Endodermal cell (in vitro differentiated cells): ENCODE measurements at regions not wholly inside any gene's neighbourhood (a gene's known extent, or its start where the extent isn't known, plus 50 kb on each side); places are given as distances from the start of the nearest gene placed in this dataset.

ENCODE experiments used
- DNase-seq: peaks from one replicate; pipeline ENCODE4 v3.0.0-alpha.2; 2017
- H3K27ac ChIP-seq: 2 replicates; pipeline ENCODE4 v1.5.1; 2013; ENCODE audit warnings: mild to moderate bottlenecking, low read depth, low read length, moderate library complexity
- H3K27me3 ChIP-seq: 2 replicates; pipeline ENCODE4 v1.6.1; 2013; ENCODE audit warnings: mild to moderate bottlenecking, low read length, moderate library complexity; ENCODE audit not compliant: insufficient read depth, control insufficient read depth, poor library complexity, severe bottlenecking
- H3K36me3 ChIP-seq: 2 replicates; pipeline ENCODE4 v1.7.0; 2013; ENCODE audit warnings: mild to moderate bottlenecking, low read length, moderate library complexity; ENCODE audit not compliant: control insufficient read depth, insufficient read depth
- H3K4me1 ChIP-seq: one replicate; pipeline ENCODE4 v1.7.0; 2013; ENCODE audit warnings: low read length; ENCODE audit not compliant: control insufficient read depth, insufficient read depth
- H3K4me3 ChIP-seq: 2 replicates; pipeline ENCODE4 v1.5.1; 2013; ENCODE audit warnings: mild to moderate bottlenecking, low read length, moderate library complexity
- H3K9ac ChIP-seq: 2 replicates; pipeline ENCODE4 v1.6.1; 2013; ENCODE audit warnings: mild to moderate bottlenecking, low read length, moderate library complexity; ENCODE audit not compliant: poor library complexity, severe bottlenecking; ENCODE audit errors: extremely low read depth
- H3K9me3 ChIP-seq: 2 replicates; pipeline ENCODE4 v1.6.1; 2013; ENCODE audit warnings: mild to moderate bottlenecking, low read length, moderate library complexity; ENCODE audit not compliant: control insufficient read depth
- H3K27ac Mint-ChIP-seq: 2 replicates; pipeline ENCODE4 v1.8.0; 2020; ENCODE audit warnings: mixed read lengths
- H3K27me3 Mint-ChIP-seq: 2 replicates; pipeline ENCODE4 v1.8.0; 2021; ENCODE audit warnings: mild to moderate bottlenecking, mixed read lengths; ENCODE audit not compliant: insufficient read depth
- H3K36me3 Mint-ChIP-seq: 2 replicates; pipeline ENCODE4 v1.8.0; 2020; ENCODE audit warnings: low read depth, mixed read lengths
- H3K4me1 Mint-ChIP-seq: 2 replicates; pipeline ENCODE4 v1.8.0; 2020; ENCODE audit warnings: mixed read lengths
- H3K4me3 Mint-ChIP-seq: 2 replicates; pipeline ENCODE4 v1.8.0; 2020; ENCODE audit warnings: mild to moderate bottlenecking, moderate library complexity, mixed read lengths
- H3K9me3 Mint-ChIP-seq: 2 replicates; pipeline ENCODE4 v1.8.0; 2020; ENCODE audit warnings: mild to moderate bottlenecking, mixed read lengths
- CTCF ChIP-seq: fragments of 200-600 bp; sonication (generic); conservative IDR thresholded peaks from 2 replicates; pipeline ENCODE4 v1.5.0; 2021; ENCODE audit warnings: antibody characterized with exemption, mild to moderate bottlenecking
- WGBS, 2 experiments: methylation state at CpG; one replicate each; pipeline versions ENCODE4 v1.1.5 to v1.1.7; 2013; ENCODE audit warnings: missing lambda C conversion rate in 2 of 2, mixed read lengths in 1 of 2; ENCODE audit not compliant: insufficient coverage in 1 of 2, insufficient read length in 1 of 2; 5-methylcytosine and 5-hydroxymethylcytosine counted together

DNA sequence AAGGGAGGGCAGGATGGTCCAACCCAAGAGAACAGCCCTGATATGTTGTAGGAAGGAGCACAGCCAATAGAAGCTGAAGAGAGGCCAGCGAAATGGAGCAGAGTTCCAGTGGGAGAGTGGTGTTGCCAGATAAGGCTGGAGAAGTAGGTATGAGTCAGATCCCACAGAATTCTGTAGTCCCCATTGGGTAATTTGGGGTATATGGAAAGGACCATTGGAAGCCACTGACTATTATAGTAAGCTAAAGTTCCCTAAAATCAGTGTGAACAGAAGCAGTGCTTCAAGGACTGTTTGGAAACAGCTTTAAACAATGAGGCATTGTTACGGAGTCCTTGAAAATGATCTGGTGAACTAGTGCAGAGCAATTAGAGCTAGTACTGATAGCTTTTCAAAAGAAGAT lies 63.0 kb downstream of the DISP1 start:
- 94 to 100% methylated on average over 2 of the region's 2 CpGs for WGBS, 2 experiments
- Mint-ChIP-seq H3K4me3 (no peak overlapping the region), H3K27me3 (no peaks in the 10 kb centered on the region), H3K36me3 (peaks cover 3% of the 10 kb centered on the region), H3K27ac (no peak overlapping the region), H3K4me1 (peaks cover 10% of the 10 kb centered on the region), H3K9me3 (no peaks in the 10 kb centered on the region)
- Histone ChIP-seq H3K36me3 (no peaks in the 10 kb centered on the region), H3K27ac (no peak overlapping the region), H3K4me3 (no peak overlapping the region), H3K9ac (no peak overlapping the region), H3K9me3 (no peaks in the 10 kb centered on the region), H3K27me3 (no peaks in the 10 kb centered on the region), H3K4me1 (no peaks in the 10 kb centered on the region)
- no peak for DNase-seq
- TF ChIP-seq CTCF: no peak

DNA sequence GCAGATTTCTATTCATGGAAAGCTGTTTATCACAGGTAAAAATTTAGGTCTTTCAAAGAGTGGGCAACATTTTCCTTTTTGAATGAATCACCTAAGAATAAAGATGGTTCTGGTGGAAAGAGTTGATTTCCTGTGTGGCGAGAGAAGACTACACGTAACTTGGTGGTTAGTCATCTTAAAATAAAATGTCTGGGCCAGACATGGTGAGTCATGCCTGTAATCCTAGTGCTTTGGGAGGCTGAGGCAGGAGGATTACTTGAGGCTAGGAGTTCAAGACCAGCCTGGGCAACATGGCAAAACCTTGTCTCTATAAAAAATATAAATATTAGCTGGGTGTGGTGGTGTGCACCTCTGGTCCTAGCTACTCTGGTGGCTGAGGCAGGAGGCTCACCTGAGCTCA lies 65.7 kb downstream of the DISP1 start:
- 86 to 94% methylated on average over 2 of the region's 2 CpGs for WGBS, 2 experiments
- no peaks in the 10 kb centered on the region for H3K27me3 ChIP-seq
- no peak overlapping the region for H3K27ac Mint-ChIP-seq
- H3K9me3 Mint-ChIP-seq: no peaks in the 10 kb centered on the region
- H3K4me3 ChIP-seq: no peak overlapping the region
- no peaks in the 10 kb centered on the region for H3K9me3 ChIP-seq
- H3K4me1 ChIP-seq: no peaks in the 10 kb centered on the region
- H3K4me3 Mint-ChIP-seq: no peak overlapping the region
- peaks cover 3% of the 10 kb centered on the region for H3K36me3 Mint-ChIP-seq
- TF ChIP-seq CTCF: no peak
- no peak overlapping the region for H3K9ac ChIP-seq
- H3K27me3 Mint-ChIP-seq: no peaks in the 10 kb centered on the region
- peaks cover 10% of the 10 kb centered on the region for H3K4me1 Mint-ChIP-seq
- no peaks in the 10 kb centered on the region for H3K36me3 ChIP-seq
- H3K27ac ChIP-seq: no peak overlapping the region
- no peak for DNase-seq

- no peaks in the 10 kb centered on the region for H3K36me3 ChIP-seq
- no peak for DNase-seq
- 92% methylated on average over 4 of the region's 4 CpGs for WGBS, 2 experiments
- H3K36me3 Mint-ChIP-seq: peaks cover 2% of the 10 kb centered on the region
- H3K27me3 ChIP-seq: no peaks in the 10 kb centered on the region
- H3K4me1 Mint-ChIP-seq: no peaks in the 10 kb centered on the region
- no peak overlapping the region for H3K27ac ChIP-seq
- TF ChIP-seq CTCF: no peak
- H3K4me3 Mint-ChIP-seq: no peak overlapping the region
- H3K9ac ChIP-seq: no peak overlapping the region
- no peaks in the 10 kb centered on the region for H3K9me3 Mint-ChIP-seq
- no peak overlapping the region for H3K27ac Mint-ChIP-seq
- no peaks in the 10 kb centered on the region for H3K4me1 ChIP-seq
- no peaks in the 10 kb centered on the region for H3K27me3 Mint-ChIP-seq
- H3K9me3 ChIP-seq: no peaks in the 10 kb centered on the region
- H3K4me3 ChIP-seq: no peak overlapping the region
Measured at GRCh38 chr1:222886194-222886854, 71.5 kb downstream of the DISP1 start.
